ENCODE measurements at regions not wholly inside any gene's neighbourhood (a gene's known extent, or its start where the extent isn't known, plus 50 kb on each side); places are given as distances from the start of the nearest gene placed in this dataset.
A peak's percentile ranks its signal among the peaks of the same experiment; 100 is the strongest.

DNA sequence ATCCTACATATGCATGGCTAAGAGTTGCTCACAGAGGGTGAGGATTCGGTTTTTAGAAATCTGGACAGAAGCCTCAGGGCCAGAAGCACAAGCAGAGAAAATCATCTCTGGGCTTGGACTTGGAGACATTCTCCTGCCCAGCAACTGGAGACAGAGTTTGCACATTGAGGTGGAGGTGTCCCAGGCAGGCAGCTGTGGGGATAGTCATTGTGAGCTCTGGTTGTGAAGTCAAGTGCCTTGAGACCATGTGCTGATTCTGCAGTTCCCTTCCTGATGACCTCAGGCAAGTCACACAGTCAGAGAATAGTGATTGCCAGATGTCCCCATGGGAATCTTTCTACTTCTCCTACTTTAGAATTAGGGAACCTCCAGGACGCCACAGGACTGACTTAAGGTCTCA, 108.4 kb upstream of the LDAH start:
- no peak overlapping the region for H3K27ac ChIP-seq (ENCODE audit: low read length)
- no peaks in the 10 kb centered on the region for H3K36me3 ChIP-seq (ENCODE audit: control insufficient read depth, insufficient read depth, low read length)
- no peaks in the 10 kb centered on the region for H3K27me3 ChIP-seq (ENCODE audit: control insufficient read depth, insufficient read depth, low read length)
- DNase-seq (ENCODE audit: low read depth, low spot score) = no peak
- H3K4me3 ChIP-seq (ENCODE audit: low read length) = no peak overlapping the region
- no peaks in the 10 kb centered on the region for H3K9me3 ChIP-seq (ENCODE audit: control insufficient read depth, insufficient read depth, low read length)
- H3K4me1 ChIP-seq (ENCODE audit: control insufficient read depth, insufficient read depth, low read length) = no peaks in the 10 kb centered on the region
- WGBS (ENCODE audit: insufficient coverage, insufficient read length) = no CpG with 5 or more reads among the region's 2 CpGs

DNA sequence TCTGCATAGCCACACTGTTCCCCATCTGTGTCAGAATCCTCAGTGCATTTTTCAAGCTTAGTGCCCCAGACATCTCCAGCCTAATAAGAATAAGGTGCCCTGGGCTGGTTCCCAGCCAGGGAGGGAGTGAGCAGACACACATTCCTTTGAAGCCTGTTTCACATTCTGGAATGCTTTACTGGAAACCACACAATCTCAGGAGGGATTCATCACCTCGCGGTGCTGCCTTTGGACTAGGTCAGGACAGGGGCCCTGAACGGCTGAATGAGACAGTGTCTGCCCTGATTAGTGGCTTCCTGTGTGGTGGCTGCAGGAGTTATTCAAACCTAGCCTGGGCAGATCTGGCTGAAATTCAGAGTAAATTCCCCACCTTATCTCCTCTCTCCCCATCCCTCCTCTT, 108.0 kb upstream of the LDAH start:
- H3K4me3 ChIP-seq (ENCODE audit: low read length) = no peak overlapping the region
- no peaks in the 10 kb centered on the region for H3K4me1 ChIP-seq (ENCODE audit: control insufficient read depth, insufficient read depth, low read length)
- no peaks in the 10 kb centered on the region for H3K36me3 ChIP-seq (ENCODE audit: control insufficient read depth, insufficient read depth, low read length)
- no peak for DNase-seq (ENCODE audit: low read depth, low spot score)
- no peaks in the 10 kb centered on the region for H3K9me3 ChIP-seq (ENCODE audit: control insufficient read depth, insufficient read depth, low read length)
- H3K27ac ChIP-seq (ENCODE audit: low read length) = no peak overlapping the region
- no CpG with 5 or more reads among the region's 3 CpGs for WGBS (ENCODE audit: insufficient coverage, insufficient read length)
- H3K27me3 ChIP-seq (ENCODE audit: control insufficient read depth, insufficient read depth, low read length) = no peaks in the 10 kb centered on the region

DNA sequence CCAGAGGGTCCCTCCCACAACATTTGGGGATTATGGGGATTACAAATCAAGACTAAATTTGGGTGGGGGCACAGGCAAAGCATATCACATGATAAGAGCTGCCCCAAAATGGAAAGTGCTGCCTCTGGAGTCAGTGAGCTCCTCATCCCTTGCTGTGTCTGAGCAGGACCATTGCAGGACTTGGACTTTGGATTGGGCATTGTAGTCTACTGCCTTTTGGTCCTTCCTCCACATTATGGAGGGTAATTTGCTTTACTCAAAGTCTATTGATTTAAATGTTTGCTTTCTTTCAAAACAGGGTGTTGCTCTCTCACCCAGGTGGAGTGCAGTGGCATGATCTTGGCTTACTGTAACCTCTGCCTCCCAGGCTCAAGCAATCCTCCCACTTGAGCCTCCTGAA, 106.8 kb upstream of the LDAH start:
- Histone ChIP-seq H3K9me3 (ENCODE audit: control insufficient read depth, insufficient read depth, low read length) (no peaks in the 10 kb centered on the region), H3K27ac (ENCODE audit: low read length) (no peak overlapping the region), H3K27me3 (ENCODE audit: control insufficient read depth, insufficient read depth, low read length) (no peaks in the 10 kb centered on the region), H3K4me1 (ENCODE audit: control insufficient read depth, insufficient read depth, low read length) (no peaks in the 10 kb centered on the region), H3K36me3 (ENCODE audit: control insufficient read depth, insufficient read depth, low read length) (no peaks in the 10 kb centered on the region), H3K4me3 (ENCODE audit: low read length) (no peak overlapping the region)
- no peak for DNase-seq (ENCODE audit: low read depth, low spot score)

DNA sequence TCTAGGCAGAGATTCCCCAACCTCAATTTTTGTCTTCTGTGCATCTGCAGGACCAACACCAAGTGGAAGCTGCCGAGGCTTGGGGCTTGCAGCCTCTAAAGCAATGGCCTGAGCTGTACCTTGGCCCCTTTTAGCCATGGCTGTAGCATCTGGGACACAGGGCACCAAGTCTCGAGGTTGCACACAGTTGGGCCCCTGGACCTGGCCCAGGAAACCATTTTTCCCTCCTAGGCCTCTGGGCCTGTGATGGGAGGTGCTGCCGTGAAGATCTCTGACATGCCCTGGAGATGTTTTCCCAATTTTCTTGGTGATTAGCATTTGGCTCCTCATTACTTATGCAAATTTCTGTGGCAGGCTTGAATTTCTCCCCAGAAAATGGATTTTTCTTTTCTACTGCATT, 105.7 kb upstream of the LDAH start:
- Histone ChIP-seq H3K4me1 (ENCODE audit: control insufficient read depth, insufficient read depth, low read length) (no peaks in the 10 kb centered on the region), H3K27me3 (ENCODE audit: control insufficient read depth, insufficient read depth, low read length) (no peaks in the 10 kb centered on the region), H3K4me3 (ENCODE audit: low read length) (no peak overlapping the region), H3K9me3 (ENCODE audit: control insufficient read depth, insufficient read depth, low read length) (no peaks in the 10 kb centered on the region), H3K27ac (ENCODE audit: low read length) (no peak overlapping the region), H3K36me3 (ENCODE audit: control insufficient read depth, insufficient read depth, low read length) (no peaks in the 10 kb centered on the region)
- WGBS (ENCODE audit: insufficient coverage, insufficient read length) = no CpG with 5 or more reads among the region's 3 CpGs
- DNase-seq (ENCODE audit: low read depth, low spot score) = no peak

DNA sequence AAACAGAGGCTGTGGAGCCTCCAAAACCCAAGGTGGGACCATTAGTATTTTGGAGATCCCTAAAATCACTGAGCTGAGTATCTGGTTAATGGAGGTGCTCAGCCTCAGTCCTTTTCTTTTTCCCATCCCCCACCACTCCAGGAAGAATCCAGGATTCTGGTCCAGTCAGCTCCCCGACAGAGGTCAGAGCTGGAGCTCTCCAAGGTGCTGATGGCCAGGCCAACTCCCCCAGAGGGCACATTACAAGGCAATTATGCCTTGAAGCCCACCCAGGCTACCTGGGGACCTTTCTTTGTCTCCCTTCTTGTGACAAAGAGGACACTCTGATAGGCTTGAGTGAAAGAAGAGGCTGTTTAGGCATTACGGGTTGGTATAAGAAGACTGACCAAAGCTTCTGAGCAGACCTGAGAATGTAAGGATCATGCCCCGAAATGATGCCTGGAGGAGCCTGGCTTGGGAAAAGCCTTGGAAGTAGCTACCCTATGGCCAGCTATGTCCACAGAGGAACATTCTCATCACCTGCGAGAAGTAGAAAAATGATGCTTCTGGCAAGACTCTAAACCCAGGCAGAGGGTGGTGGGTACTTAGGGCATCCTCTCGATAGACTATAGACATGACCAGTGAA, 102.5 kb upstream of the LDAH start:
- Histone ChIP-seq H3K4me3 (ENCODE audit: low read length) (no peak overlapping the region), H3K36me3 (ENCODE audit: control insufficient read depth, insufficient read depth, low read length) (no peaks in the 10 kb centered on the region), H3K9me3 (ENCODE audit: control insufficient read depth, insufficient read depth, low read length) (no peaks in the 10 kb centered on the region), H3K27me3 (ENCODE audit: control insufficient read depth, insufficient read depth, low read length) (no peaks in the 10 kb centered on the region), H3K4me1 (ENCODE audit: control insufficient read depth, insufficient read depth, low read length) (no peaks in the 10 kb centered on the region), H3K27ac (ENCODE audit: low read length) (no peak overlapping the region)
- WGBS (ENCODE audit: insufficient coverage, insufficient read length) = no CpG with 5 or more reads among the region's 5 CpGs
- peak; percentile 25 for DNase-seq (ENCODE audit: low read depth, low spot score)

DNA sequence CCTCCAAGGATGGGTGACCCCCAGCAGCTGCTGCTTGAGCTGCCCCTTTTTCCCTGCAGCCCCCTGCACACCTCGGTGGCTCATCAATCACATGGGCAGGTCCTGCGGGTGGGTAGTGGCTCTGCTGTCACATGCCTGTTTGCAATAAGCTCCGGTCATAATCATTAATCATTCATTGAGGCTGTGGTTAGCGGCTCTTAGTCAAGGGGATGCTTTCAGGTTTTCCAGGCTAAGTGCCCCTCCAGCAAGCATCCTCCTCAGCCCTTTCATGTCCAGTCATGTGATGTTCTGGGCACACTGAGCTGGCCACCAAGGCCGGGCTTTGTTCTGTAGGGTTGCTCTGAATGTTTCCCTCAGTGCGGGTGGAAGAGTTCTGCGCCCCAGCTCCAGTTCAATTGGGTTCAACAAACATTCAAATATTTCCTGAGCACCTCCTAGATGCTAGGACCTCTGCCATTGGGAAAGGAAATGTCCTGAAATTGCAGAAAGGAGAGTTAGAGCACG, 96.4 kb upstream of the LDAH start:
- Histone ChIP-seq H3K27ac (ENCODE audit: low read length) (no peak overlapping the region), H3K4me1 (ENCODE audit: control insufficient read depth, insufficient read depth, low read length) (no peaks in the 10 kb centered on the region), H3K4me3 (ENCODE audit: low read length) (no peak overlapping the region), H3K36me3 (ENCODE audit: control insufficient read depth, insufficient read depth, low read length) (no peaks in the 10 kb centered on the region), H3K9me3 (ENCODE audit: control insufficient read depth, insufficient read depth, low read length) (no peaks in the 10 kb centered on the region), H3K27me3 (ENCODE audit: control insufficient read depth, insufficient read depth, low read length) (no peaks in the 10 kb centered on the region)
- WGBS (ENCODE audit: insufficient coverage, insufficient read length) = no CpG with 5 or more reads among the region's 8 CpGs
- DNase-seq (ENCODE audit: low read depth, low spot score) = no peak

DNA sequence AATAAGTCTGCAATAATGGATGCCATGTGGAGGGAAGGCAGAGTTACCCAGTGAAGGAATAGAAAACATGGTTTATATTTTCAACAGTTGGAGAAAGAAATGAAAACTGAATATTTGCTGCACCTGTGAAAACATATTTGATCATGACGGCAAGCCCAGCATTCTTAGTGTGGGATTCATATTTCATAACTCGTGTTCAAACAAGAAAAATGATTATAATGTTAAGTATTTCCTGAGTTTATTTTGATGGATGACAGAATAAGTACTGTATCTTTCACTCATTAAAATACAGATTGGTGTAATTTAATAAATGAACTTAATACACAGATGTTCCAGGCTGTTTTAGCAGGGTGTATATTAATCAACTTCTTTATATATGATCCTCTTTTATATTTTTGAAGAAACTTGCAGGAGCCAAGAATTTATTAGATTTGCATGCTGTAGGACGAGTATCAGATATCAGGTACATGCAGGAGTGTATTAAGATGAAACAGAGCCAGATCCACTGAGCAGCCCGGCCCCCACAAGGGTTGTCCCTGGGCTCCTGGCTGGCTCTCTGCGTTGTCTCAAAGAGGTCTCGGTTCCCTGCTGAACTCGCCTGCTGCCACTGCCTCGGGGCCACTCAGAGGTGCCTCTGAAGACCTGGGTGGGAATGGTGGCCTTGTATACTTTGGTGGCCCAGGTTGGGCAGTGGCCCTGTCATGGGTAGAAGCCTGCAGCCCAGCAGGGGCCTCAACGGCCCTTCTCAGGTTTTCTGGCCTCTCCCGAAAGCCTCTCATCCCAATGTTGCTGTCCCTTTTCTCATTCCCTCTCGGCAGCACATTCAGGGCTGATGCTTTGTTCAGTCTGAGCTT, 95.0 kb upstream of the LDAH start:
- Histone ChIP-seq H3K4me3 (ENCODE audit: low read length) (no peak overlapping the region), H3K9me3 (ENCODE audit: control insufficient read depth, insufficient read depth, low read length) (no peaks in the 10 kb centered on the region), H3K27me3 (ENCODE audit: control insufficient read depth, insufficient read depth, low read length) (no peaks in the 10 kb centered on the region), H3K36me3 (ENCODE audit: control insufficient read depth, insufficient read depth, low read length) (no peaks in the 10 kb centered on the region), H3K4me1 (ENCODE audit: control insufficient read depth, insufficient read depth, low read length) (no peaks in the 10 kb centered on the region), H3K27ac (ENCODE audit: low read length) (no peak overlapping the region)
- no CpG with 5 or more reads among the region's 11 CpGs for WGBS (ENCODE audit: insufficient coverage, insufficient read length)
- DNase-seq (ENCODE audit: low read depth, low spot score) = no peak

DNA sequence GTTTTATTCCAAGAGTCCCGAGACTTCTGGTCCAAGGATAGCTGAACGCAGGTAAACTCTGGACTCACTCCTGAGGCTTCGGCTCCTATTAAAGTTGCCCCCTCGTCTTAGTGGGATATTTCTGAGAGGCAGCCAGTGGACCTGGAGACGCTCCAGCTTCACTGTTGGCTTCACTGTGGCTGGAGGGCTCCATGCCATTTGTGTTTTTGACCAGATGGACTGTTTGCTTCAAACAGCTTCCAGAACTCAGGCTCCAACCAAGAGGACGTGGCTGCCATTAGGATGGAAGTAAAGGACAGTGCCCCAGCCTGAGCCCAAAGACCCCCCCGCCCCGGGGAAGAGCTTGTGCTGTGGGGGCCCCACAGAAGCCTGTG, 94.4 kb upstream of the LDAH start:
- no peaks in the 10 kb centered on the region for H3K36me3 ChIP-seq (ENCODE audit: control insufficient read depth, insufficient read depth, low read length)
- H3K27me3 ChIP-seq (ENCODE audit: control insufficient read depth, insufficient read depth, low read length) = no peaks in the 10 kb centered on the region
- no peaks in the 10 kb centered on the region for H3K9me3 ChIP-seq (ENCODE audit: control insufficient read depth, insufficient read depth, low read length)
- no peaks in the 10 kb centered on the region for H3K4me1 ChIP-seq (ENCODE audit: control insufficient read depth, insufficient read depth, low read length)
- WGBS (ENCODE audit: insufficient coverage, insufficient read length) = no CpG with 5 or more reads among the region's 8 CpGs
- no peak overlapping the region for H3K4me3 ChIP-seq (ENCODE audit: low read length)
- DNase-seq (ENCODE audit: low read depth, low spot score) = no peak
- no peak overlapping the region for H3K27ac ChIP-seq (ENCODE audit: low read length)

DNA sequence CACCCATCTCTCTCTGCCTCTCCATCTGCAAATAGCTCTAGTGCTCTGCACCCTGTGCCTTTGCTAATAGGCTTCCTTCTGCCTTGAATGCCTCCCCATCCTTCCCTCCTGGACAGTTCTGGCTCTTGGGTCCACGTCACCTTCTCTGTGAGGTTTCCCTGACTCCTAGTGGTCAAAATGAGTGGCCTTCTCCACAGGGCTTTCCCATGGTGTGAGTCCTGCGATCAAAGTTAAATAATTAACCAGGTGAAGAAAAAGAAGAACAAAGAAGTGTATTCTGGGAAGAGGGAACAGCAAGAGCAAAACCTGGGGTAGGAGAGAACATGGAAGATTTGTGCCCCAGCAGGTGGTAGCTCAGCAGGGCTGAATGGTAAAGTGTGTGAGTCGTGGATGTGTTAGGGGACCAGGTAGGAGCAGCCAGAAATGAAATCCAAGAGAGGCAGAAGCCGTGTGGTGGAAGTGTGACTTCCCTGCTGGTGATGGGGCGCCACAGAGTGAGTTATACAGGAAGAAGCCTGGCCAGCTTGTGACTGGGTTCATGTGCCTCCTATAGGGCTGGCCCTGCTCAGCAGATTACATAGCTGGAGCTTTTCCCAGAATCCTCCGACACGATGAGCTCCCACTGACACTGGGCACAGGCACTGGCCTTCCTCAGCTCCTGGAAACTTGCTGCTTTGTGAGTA, 93.8 kb upstream of the LDAH start:
- no peak overlapping the region for H3K4me3 ChIP-seq (ENCODE audit: low read length)
- DNase-seq (ENCODE audit: low read depth, low spot score) = no peak
- H3K36me3 ChIP-seq (ENCODE audit: control insufficient read depth, insufficient read depth, low read length) = no peaks in the 10 kb centered on the region
- H3K27me3 ChIP-seq (ENCODE audit: control insufficient read depth, insufficient read depth, low read length) = no peaks in the 10 kb centered on the region
- H3K27ac ChIP-seq (ENCODE audit: low read length) = no peak overlapping the region
- H3K9me3 ChIP-seq (ENCODE audit: control insufficient read depth, insufficient read depth, low read length) = no peaks in the 10 kb centered on the region
- no peaks in the 10 kb centered on the region for H3K4me1 ChIP-seq (ENCODE audit: control insufficient read depth, insufficient read depth, low read length)
- no CpG with 5 or more reads among the region's 7 CpGs for WGBS (ENCODE audit: insufficient coverage, insufficient read length)

DNA sequence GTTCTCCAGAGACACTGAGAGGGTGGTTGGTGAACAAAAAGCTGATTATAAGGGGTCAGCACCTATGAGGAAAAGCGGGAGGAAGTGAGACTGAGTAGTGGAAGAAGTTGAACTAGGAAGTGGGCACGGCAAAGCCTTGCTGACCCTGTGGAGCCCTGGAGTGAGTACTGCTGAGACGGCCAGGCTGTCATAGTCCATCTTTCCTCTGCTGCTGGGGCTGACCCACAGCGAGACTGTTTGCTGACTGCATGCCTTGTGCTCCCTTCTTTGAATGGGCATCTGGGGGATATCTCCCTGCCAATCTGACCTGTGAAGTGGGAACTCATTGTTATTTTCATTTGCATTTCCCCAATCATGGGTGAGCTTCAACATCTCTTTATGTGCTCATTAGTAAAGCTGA, 92.4 kb upstream of the LDAH start:
- no peaks in the 10 kb centered on the region for H3K27me3 ChIP-seq (ENCODE audit: control insufficient read depth, insufficient read depth, low read length)
- H3K27ac ChIP-seq (ENCODE audit: low read length) = no peak overlapping the region
- H3K4me3 ChIP-seq (ENCODE audit: low read length) = no peak overlapping the region
- no peak for DNase-seq (ENCODE audit: low read depth, low spot score)
- H3K9me3 ChIP-seq (ENCODE audit: control insufficient read depth, insufficient read depth, low read length) = no peaks in the 10 kb centered on the region
- H3K4me1 ChIP-seq (ENCODE audit: control insufficient read depth, insufficient read depth, low read length) = no peaks in the 10 kb centered on the region
- H3K36me3 ChIP-seq (ENCODE audit: control insufficient read depth, insufficient read depth, low read length) = no peaks in the 10 kb centered on the region
- WGBS (ENCODE audit: insufficient coverage, insufficient read length) = no CpG with 5 or more reads among the region's 4 CpGs
